SU-DHL-6 (cell line): ENCODE measurements at regions not wholly inside any gene's neighbourhood (a gene's known extent, or its start where the extent isn't known, plus 50 kb on each side); places are given as distances from the start of the nearest gene placed in this dataset.

Experiments
- H2AFZ ChIP-seq: fragments of 200-600 bp; sonication (generic); 2 replicates; pipeline ENCODE4 v1.6.1; 2014; ENCODE audit warnings: low read depth, mild to moderate bottlenecking, moderate library complexity, mixed read lengths, antibody characterized with exemption, low read length; ENCODE audit not compliant: severe bottlenecking
- H3F3A ChIP-seq: fragments of 200-600 bp; shearing (Covaris generic); 2 replicates; pipeline ENCODE4 v1.6.0; 2016; ENCODE audit warnings: antibody characterized with exemption, mild to moderate bottlenecking; ENCODE audit not compliant: insufficient read depth
- H3K27ac ChIP-seq: fragments of 200-600 bp; sonication (generic); 2 replicates; pipeline ENCODE4 v1.5.1; 2016; ENCODE audit warnings: low read depth, mild to moderate bottlenecking, low read length, moderate library complexity, mixed read lengths
- H3K27me3 ChIP-seq: fragments of 200-600 bp; sonication (generic), shearing (Covaris generic); 2 replicates; pipeline ENCODE4 v1.6.0; 2014; ENCODE audit warnings: mild to moderate bottlenecking, low read length
- H3K36me3 ChIP-seq: fragments of 200-600 bp; sonication (generic); 2 replicates; pipeline ENCODE4 v1.6.1; 2014; ENCODE audit warnings: mild to moderate bottlenecking, low read length, mixed read lengths
- H3K4me2 ChIP-seq: fragments of 300-600, 200-600 bp; shearing (Covaris generic), sonication (generic); 2 replicates; pipeline ENCODE4 v1.6.0; 2014; ENCODE audit warnings: low read length, low read depth, mild to moderate bottlenecking; ENCODE audit not compliant: poor library complexity, severe bottlenecking
- H3K4me3 ChIP-seq: fragments of 200-600 bp; sonication (generic); 2 replicates; pipeline ENCODE4 v1.5.1; 2014; ENCODE audit warnings: antibody characterized with exemption, low read length, mild to moderate bottlenecking, mixed read lengths; ENCODE audit not compliant: insufficient read depth, poor library complexity, severe bottlenecking
- H3K79me2 ChIP-seq: fragments of 200-600 bp; sonication (generic); 2 replicates; pipeline ENCODE4 v1.6.1; 2014; ENCODE audit warnings: mild to moderate bottlenecking, low read length, moderate library complexity; ENCODE audit not compliant: insufficient read depth
- H3K9ac ChIP-seq: fragments of 200-600 bp; sonication (generic); 2 replicates; pipeline ENCODE4 v1.7.0; 2014; ENCODE audit warnings: mild to moderate bottlenecking, low read length
- H3K9me2 ChIP-seq: fragments of 200-600 bp; sonication (generic); replicated peaks from 2 replicates; pipeline ENCODE4 v1.6.1; 2014; ENCODE audit warnings: low read length; ENCODE audit not compliant: insufficient read depth
- H3K9me3 ChIP-seq: fragments of 200-600 bp; sonication (generic); 2 replicates; pipeline ENCODE4 v1.6.1; 2014; ENCODE audit warnings: low read length, mixed read lengths; ENCODE audit not compliant: insufficient read depth
- H4K20me1 ChIP-seq: fragments of 200-600 bp; sonication (generic); 2 replicates; pipeline ENCODE4 v1.6.1; 2014; ENCODE audit warnings: low read depth, mild to moderate bottlenecking, antibody characterized with exemption, low read length, moderate library complexity, mixed read lengths
- EZH2phosphoT487 ChIP-seq: fragments of 200-600 bp; sonication (generic), shearing (Covaris generic); conservative IDR thresholded peaks from 2 replicates; pipeline ENCODE4 v1.6.1; 2018; ENCODE audit warnings: mild to moderate bottlenecking, antibody characterized with exemption, low read length, moderate library complexity, mixed read lengths
- TF ChIP-seq, protein P1 (sequence below): fragments of 200-600 bp; sonication (generic); IDR thresholded peaks from one replicate; pipeline ENCODE4 v1.5.1; 2017; ENCODE audit warnings: antibody characterized with exemption, mild to moderate bottlenecking, low read length, moderate library complexity; ENCODE audit not compliant: insufficient read depth, poor library complexity, severe bottlenecking

DNA sequence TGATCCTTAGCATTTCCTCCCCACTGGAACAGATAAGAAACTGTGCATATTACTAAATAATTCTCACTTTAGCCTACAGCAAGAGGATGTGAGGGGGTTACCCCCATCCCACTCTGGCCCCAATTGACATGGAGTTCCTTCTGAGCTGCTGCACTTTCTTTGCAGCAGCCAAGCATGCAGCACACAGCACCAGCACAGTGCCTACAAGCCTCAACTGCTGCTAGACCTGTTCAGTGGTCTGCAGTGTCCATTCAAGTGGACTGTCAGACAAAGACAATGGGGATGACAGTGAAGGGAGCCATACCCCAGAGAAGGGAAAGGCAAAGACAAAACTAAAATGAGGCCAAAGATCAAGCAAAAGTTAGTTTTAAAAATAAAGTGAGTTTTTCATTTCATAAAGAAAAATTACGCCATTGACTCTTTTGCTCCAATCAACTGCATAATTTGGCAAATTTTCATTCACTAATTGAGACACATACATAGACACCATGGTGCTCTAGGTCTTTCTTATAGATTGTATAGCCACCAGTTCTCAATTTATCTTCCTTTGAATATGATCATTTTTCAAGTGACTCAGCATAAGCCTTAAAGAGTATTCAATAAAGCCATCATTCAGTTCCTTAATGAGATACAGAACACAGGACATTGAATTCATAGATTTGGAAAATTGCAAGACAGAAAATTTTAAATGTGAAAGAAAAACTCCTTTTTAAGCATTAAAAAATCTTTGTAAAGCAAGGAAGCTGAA, 410.6 kb downstream of the HNRNPD start:
- Histone ChIP-seq H3K27ac (no peak overlapping the region), H3K4me3 (no peak overlapping the region), H3K9me3 (no peaks in the 10 kb centered on the region), H3K27me3 (no peaks in the 10 kb centered on the region), H3F3A (no peaks in the 10 kb centered on the region), H4K20me1 (no peaks in the 10 kb centered on the region), H3K36me3 (no peaks in the 10 kb centered on the region), H3K4me2 (no peak overlapping the region), H3K79me2 (no peaks in the 10 kb centered on the region), H2AFZ (no peak overlapping the region), H3K9me2 (no peaks in the 10 kb centered on the region), H3K9ac (no peak overlapping the region)
- TF ChIP-seq, protein P1, sequence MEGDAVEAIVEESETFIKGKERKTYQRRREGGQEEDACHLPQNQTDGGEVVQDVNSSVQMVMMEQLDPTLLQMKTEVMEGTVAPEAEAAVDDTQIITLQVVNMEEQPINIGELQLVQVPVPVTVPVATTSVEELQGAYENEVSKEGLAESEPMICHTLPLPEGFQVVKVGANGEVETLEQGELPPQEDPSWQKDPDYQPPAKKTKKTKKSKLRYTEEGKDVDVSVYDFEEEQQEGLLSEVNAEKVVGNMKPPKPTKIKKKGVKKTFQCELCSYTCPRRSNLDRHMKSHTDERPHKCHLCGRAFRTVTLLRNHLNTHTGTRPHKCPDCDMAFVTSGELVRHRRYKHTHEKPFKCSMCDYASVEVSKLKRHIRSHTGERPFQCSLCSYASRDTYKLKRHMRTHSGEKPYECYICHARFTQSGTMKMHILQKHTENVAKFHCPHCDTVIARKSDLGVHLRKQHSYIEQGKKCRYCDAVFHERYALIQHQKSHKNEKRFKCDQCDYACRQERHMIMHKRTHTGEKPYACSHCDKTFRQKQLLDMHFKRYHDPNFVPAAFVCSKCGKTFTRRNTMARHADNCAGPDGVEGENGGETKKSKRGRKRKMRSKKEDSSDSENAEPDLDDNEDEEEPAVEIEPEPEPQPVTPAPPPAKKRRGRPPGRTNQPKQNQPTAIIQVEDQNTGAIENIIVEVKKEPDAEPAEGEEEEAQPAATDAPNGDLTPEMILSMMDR, result no peak
- TF ChIP-seq EZH2phosphoT487, result no peak

DNA sequence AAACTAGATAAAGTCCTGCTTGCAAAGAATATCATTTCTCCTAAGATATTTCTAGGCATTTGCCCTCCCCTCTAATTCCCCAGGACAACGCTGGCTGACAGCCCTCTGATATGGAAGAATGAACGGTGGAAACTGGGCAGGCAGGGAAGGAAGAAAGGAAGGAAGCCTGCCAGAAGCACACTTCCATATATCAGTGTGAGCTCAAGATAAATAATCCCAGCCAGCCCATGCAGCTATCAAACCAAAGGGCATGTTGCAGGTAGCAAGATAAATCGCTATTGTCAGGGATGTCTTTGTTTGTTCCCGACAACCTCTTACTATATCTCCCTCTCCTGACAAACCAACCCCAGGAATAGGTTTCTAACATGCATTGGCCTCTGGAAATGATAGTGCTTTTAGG, 412.8 kb downstream of the HNRNPD start:
- Histone ChIP-seq H3K79me2 (no peaks in the 10 kb centered on the region), H4K20me1 (no peaks in the 10 kb centered on the region), H3K4me3 (no peak overlapping the region), H3K9me3 (no peaks in the 10 kb centered on the region), H3K27me3 (no peaks in the 10 kb centered on the region), H3K9ac (no peak overlapping the region), H3K36me3 (no peaks in the 10 kb centered on the region), H2AFZ (no peak overlapping the region), H3K27ac (no peak overlapping the region), H3K9me2 (no peaks in the 10 kb centered on the region), H3F3A (no peaks in the 10 kb centered on the region), H3K4me2 (no peak overlapping the region)
- TF ChIP-seq EZH2phosphoT487, result no peak
- TF ChIP-seq, protein P1, result no peak

GRCh38 chr4:81954271-81954670, 419.5 kb downstream of the HNRNPD start:
- H3K9ac ChIP-seq, result no peak overlapping the region
- H4K20me1 ChIP-seq, result no peaks in the 10 kb centered on the region
- H3K4me3 ChIP-seq, result no peak overlapping the region
- H3K9me3 ChIP-seq, result no peaks in the 10 kb centered on the region
- no peak overlapping the region for H3K4me2 ChIP-seq
- H3K27ac ChIP-seq, result no peak overlapping the region
- H3K79me2 ChIP-seq, result no peaks in the 10 kb centered on the region
- no peak overlapping the region for H2AFZ ChIP-seq
- TF ChIP-seq, protein P1, result no peak
- TF ChIP-seq EZH2phosphoT487, result no peak
- no peaks in the 10 kb centered on the region for H3K27me3 ChIP-seq
- no peaks in the 10 kb centered on the region for H3F3A ChIP-seq
- no peaks in the 10 kb centered on the region for H3K36me3 ChIP-seq
- no peaks in the 10 kb centered on the region for H3K9me2 ChIP-seq
